IPS DF 4.7 (cell line): ENCODE measurements at regions not wholly inside any gene's neighbourhood (a gene's known extent, or its start where the extent isn't known, plus 50 kb on each side); places are given as distances from the start of the nearest gene placed in this dataset.

Experiments used
- DNase-seq: peaks from one replicate; pipeline ENCODE4 v3.0.0-alpha.2; 2013; ENCODE audit warnings: low spot score; ENCODE audit errors: extremely low read depth

DNA sequence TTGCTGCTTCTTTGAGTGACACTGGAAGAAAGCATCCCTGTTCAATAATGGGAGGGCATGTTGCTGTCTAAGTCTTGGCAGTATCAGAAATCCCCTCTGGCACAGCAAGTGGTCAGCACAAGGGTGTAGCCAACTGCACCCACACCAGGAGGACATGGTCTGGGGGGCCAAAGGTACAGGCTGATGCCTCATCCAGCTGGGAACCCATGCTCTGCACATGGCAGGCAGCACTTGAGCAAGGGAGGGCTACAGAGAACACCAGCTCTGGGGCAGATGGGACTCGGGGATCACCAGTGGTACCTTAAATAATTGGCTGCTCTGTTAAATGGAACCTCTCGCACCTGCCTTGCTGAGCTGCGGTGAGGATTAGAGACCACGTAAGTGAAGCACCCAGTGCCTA, 265.2 kb downstream of the SYK start:
- DNase-seq, result no peak

DNA sequence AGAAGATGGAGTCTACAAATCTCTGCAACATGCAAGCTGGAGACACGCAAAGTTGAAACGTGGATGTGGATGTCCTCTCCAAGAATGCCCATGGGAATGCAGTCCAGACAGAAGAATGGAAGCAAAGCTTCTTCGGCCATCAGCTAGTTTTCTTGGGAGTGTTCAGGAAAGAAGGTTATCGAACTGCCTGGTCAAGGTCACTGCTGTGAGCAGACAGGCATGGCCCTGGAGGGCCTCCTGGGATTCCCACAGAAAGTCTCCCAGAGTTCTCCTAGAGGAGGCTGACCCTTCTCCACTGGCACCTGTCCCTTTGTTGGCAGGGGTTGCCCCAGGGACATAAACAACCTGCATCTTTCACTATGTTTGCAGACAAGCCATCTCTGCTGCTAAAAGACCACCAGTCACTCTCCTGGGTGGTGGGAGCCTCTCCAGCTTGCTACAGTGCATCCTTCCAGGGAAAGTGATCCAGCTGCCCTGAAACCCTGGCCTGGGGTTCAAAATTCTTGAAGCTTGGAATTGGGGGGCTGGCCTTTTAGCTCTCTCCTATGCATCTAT, 265.8 kb downstream of the SYK start:
- DNase-seq, result no peak

DNA sequence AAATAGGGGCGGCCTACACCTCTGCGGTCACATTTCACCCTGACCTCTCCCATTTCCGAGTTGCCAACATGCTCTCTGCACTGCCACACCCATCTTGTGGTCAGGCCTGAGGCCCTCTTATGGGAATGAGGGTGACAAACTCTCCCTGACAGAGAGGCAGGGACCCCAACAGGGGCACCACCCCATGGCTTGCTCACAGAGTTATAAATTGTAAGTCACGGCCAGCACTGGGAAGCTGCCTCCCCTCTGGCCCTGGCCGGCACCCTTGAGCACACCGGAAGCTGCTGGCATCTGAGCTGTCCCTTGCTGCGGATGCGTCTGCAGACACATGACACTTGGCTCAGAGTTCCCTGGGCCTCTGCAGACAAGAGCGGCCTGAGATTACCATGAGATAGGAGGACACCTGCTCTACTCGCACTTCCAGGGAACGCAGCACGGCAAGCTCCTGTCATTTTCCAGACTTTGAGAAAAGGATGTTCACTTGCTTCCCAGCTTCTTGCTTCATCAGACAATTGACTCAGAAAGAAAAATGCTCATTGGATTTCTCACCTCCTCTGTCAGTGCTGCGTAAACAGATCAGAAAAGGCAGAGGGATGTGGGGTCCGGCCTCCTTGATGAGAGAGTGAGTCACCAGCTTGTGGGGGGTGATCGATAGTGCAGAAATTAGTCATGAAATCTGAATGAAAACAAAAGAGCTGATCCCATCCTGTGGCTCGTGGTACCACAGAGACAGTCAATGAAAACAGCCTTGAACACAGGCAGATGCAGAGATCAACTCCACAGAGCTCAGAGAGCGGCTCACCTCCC, 269.8 kb downstream of the SYK start:
- no peak for DNase-seq

DNA sequence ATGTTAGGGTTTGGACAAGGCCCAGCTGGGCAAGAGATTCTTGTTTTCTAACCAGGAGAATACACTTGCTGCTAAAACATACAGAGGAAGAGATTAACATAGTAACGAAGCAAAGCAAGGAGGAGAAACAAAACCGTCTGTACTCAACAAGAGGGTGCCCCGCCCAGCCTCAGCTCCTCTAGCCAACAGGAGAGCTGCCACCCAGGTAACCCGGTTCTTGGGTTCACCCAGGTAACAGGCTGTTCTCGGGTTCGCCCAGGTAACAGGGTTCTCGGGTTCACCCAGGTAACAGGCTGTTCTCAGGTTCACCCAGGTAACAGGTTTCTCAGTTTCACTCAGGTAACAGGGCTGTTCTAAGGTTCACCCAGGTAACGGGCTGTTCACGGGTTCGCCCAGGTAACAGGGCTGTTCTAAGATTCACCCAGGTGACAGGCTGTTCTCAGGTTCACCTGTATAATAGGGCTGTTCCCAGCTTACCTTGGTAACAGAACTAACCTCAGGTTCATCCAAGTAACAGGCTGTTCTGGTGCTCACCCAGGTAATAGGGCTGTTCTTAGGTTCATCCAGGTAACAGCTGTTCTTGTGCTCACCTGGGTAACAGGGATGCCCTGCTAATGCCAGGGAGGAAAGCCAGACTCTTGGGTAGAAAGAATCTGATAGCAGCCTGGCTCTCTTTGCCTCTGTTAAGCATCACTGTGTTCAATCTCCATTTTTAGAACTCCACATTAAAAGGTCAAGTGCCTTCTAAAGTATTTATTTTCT, 271.6 kb downstream of the SYK start:
- no peak for DNase-seq

DNA sequence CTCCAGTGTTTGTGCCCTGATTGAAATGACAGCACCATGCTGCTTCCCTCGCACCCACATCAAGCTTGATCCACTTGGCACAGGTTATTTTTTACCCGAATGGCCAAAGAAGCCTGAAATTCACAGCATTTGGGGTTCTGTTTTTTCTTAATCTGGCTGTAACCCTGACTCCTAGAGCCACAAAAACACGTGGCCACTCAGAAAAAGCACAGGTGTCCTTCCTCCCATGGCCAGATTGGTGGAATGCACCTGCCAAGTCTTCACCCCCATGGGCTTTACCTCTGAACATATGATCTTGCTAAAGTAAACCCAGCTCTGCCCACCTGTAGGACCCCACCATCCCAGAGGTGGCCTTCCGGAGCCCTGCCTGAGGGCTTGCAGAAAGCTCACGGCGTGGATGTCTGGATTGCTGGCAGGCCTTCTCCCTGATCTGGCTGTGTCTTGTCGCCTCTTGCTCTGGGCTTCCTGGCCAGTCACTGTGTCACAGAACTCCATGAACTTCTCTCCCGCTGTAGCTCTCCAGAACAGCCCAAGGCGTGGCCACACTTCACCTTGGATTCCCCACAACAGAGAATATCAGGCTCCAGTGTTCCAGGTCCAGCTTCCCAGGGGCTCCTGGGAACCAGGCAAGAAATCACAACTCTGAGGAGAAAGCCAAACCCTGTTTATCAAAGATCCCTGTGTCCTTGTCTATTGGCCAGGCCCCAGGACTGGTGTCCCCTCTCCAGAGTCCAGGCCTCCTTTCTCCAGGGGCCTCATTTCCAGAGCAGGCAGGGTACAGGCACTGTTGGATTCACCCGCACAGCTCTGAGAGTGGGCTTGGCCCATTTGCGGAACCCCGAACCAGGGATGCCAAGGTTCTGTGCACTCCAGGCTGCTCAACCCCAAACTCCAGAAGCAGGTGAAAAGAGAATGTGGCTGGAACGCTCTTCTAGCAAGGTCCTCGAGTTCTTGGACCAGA, 272.5 kb downstream of the SYK start:
- no peak for DNase-seq

DNA sequence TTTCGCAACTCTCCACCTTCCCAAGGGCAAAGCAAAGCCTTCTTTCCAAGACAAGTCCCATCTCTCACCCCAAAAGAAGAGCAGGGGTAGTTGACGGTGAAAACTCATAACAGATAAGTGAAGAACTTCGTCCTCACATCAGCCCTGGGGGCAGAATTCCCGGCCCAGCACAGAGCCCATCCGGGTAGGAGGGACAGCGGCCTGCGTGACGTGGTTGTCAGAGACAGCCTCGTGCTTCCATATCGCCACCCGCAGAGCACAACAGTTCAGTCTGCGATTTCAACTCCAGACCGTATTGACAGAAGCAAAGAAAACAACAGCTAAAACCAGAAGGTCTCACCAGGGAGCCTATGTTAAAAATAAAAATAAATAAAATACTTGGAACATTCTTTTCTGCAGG, 273.2 kb downstream of the SYK start:
- no peak for DNase-seq

DNA sequence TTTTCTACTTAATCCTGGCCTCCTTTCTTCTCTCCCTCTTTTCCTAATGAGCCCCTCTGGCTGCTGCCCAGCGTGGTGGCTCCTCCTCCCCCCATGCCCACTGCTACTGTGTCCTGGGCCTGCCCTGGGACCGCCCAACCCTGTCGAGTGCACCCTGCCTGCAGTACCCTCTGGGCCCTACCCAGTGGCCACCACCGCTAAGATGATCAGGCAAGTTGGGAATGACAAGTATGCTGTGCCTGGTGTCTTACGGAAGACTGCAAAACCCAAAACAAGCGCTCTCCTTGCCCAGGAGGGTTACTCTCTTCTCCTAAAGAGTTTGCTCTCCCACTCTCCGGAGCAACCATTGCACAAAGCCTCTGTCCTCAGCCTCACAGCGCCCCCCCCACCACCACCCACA, 273.7 kb downstream of the SYK start:
- DNase-seq, result no peak

DNA sequence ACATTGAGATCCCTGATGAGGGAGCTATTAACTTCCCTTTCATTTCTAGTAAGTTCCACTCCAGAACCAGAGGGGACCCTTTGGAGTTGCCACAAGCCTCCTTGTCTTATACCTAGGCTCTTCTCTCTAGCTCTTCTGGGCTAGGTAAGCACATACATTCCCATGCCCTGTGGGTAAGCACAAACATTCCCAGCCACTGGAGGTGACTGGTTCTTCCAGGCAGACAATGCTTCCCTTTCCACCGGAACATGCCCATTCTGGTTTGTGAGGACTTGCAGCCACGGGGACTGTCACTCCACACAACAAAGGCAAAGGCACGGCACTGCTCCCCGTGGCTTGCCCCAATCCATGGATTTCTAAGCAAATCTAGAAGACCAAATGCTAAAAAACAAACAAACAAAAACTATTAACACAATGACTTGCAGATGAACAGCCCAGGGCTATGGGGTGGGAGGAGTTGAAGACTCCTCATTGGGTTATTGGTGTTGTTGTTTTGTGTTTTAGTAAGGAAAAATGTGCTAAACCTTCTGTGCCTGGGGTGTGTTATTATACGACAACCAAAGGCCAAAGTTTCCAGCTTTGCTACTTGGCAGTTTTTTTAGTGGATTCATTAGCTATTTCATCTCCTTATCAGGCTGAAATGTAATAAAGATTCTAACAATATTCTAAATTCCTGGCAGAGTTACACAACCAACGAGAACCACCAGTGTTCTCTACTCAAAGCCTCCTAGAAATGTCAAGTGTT, 276.2 kb downstream of the SYK start:
- no peak for DNase-seq

DNA sequence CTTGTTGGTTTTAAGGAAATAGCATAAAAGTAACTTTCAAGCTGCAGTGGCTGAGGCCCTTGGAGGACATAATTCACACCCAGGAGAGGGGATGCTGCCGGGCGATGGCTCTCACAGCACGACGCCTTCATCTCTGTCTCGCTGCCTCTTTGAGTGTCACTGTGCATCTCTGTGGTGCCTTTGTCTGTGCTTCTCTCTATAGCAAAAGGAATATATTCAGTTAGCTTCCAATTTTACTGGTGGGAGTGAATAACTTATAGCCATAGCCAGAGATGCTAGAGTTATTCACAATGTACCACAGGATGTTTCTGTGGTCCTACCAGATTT, 276.7 kb downstream of the SYK start:
- no peak for DNase-seq

DNA sequence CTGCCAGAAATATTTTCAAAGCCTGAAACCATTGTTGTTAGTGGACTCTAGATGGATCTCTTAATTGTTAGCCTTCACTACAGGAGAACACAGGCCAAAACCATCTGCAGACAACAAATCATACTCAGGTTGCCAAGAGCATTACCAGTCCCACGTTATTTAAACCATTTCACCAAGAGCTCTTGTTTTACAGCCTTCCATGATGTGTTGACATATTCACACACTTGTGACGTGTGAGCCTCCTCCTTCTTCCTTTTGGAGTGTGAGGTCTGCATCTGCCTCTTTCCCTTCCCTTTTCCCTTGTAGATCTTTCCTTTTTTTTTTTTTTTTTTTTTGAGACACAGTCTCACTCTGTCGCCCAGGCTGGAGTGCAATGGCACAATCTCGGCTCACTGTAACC, 279.0 kb downstream of the AUH start:
- no peak for DNase-seq

DNA sequence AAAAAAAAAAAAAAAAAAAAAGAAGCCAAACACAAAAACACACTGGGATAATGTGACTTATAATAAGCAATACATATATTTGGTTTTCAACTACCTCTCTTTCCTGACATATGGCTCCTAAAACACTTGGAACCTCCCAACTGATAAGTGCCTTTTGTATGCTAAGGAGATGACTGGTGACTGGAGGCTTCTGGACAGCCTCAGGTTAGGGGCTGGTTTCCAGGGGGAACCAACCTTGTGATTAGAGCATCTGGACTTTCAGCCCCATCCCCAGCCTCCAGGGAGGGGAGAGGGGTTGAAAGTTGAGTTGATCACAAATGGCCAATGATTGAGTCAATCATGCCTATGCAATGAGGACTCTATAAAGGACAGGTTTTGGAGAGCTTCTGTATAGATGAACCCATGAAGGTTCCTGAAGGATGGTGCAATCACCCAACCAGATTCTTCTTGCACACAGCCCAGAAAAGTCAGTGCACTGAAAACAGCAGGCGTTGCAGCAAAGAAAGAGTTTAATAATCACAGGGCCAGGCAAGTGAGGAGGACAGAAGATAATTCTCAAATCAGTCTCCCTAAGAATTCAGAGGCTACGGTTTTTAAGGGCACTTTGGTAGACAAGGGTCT, 276.7 kb downstream of the AUH start:
- no peak for DNase-seq

DNA sequence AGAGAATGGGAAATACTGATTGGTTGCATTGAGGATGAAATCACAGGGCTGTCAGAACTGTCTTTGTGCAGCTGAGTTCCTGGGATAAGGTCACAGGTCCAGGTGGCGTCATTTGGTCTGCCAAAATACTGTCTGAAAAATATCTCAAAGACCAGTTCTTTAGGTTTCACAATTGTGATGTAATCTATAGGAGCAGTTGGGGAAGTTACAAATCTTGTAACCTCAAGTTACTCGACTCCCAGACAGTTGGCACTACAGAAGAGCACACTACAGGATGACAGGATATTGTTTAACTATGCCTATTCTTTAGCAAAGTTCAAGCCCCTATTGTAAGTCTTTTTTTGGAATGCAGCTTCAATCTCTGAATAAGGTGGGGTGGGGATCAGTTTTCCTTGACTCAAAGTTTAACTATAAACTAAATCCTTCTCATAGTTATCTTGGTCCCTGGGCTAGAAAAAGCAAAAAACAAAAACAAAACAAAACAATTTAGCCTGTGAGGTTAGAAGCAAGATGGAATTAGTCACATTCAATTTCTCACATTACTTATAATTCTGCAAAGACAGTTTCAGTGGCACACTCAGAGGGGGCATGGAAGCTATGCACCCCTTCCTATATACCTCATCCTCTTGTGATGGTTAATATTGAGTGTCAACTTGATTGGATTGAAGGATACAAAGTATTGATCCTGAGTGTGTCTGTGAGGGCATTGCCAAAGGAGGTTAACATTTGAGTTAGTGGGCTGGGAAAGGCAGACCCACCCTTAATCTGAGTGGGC, 276.0 kb downstream of the AUH start:
- DNase-seq, result no peak

DNA sequence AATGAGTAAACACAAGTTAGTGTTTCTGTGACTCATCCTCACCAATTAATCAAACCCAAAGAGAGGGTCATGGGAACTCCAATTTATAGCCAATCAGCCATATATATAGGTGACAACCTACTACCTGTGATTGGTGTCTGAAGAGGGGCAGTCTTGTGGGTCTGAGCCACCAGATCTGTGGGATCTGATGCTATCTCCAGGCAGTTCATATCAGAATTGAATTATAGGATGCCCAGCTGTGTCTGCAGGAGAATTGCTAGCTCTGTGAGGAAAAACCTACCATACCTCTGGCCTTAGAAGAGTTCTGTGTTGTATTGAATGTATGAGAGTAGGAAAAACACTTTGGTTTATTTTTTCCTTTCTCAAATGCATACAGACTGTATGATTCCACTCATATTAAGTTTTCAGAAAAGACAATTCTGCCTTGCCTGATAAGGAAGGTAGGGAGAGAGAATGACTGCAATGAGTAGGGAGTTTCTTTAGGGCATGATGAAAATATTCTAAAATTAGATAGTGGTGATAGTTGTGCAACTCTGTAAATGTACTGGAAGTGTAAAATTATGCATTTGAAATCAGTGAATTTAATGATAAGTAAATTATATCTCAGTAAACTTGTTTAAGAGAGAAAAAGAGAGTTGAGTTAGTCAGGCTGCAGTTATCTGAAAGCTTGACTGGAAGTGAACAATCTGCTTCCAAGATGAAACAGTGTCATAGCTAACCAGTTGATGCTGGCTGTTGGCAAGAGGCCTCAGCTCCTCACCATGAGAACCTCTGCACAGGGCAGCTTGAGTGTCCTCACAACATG, 274.9 kb downstream of the AUH start:
- no peak for DNase-seq

DNA sequence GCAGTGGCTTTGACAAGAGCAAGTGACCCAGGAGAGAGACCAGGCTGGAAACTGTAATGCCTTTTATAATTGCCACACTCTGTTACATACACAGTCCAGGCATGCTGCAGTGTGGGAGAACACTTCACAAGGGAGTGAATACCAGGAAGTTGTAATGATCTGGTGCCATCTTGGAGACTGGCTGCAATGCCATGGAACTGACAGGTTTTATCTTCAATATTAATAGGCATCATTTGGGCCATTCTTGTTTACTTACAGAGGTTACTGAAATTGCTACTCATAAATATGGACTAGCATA, 274.3 kb downstream of the AUH start:
- no peak for DNase-seq

DNA sequence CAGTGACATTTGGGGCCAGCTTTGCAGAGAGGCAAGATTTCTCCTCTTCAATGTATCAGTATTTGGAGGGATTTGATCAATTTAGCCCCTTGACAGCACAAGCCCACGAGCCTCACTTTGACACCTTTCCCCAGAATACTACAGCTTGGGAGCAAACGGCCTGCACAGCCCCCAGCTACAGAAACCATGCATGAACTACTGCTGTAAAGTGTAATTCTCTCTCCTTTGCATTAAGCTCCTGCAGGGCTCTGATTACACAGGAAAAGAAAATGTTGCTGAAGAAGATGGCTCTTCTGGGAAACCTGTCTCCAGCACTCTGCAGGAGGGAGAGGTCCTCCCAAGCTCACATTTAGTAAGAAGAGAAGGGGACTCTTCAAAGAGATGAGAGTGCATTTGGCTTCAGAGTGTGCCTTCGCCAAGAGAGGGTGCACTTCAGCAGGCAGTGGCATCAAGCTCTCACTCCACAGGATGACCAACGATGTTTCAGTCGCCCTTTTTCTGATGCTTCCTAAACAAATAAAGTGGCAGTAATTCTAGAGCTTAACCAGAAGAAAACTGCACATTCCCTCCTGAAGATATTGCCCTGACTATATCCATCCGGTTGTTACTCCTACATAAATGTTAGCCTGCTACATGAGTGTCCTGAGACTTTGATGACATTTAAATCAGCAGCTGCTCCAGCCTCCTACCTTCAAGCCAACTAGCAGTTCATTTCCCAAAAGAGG, 272.2 kb downstream of the AUH start:
- DNase-seq, result no peak

DNA sequence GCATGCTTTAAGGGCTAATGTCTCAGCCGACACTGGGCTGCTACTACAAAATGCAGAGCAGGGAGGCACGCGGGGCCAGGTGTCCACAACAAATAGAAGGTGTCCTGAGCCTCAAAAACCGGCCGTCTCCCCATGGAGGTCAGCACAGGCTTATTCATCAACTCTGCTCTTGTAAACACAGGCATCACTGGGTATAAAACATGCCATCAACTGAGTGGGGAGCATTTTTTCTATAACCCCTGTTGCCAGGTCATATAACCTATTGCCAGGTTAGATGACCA, 271.6 kb downstream of the AUH start:
- DNase-seq, result no peak

DNA sequence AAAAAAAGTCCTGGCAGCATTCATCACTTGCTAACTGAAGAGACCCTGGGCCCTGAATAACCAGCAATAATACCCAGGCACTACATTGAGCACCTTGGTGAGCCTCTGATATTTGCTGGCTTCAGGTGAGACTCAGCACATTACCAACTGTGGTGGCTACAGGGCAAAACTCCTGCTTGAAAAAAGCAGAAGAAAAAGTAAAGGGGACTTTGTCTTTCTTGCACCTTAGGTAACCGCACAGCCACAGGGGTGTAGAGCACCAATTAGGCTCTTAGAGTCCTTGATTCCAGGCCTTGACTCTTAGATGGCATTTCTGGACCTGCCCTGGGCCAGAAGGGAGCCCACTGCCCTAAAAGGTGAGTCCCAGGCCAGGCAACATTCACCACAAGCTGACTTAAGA, 269.5 kb downstream of the AUH start:
- no peak for DNase-seq

DNA sequence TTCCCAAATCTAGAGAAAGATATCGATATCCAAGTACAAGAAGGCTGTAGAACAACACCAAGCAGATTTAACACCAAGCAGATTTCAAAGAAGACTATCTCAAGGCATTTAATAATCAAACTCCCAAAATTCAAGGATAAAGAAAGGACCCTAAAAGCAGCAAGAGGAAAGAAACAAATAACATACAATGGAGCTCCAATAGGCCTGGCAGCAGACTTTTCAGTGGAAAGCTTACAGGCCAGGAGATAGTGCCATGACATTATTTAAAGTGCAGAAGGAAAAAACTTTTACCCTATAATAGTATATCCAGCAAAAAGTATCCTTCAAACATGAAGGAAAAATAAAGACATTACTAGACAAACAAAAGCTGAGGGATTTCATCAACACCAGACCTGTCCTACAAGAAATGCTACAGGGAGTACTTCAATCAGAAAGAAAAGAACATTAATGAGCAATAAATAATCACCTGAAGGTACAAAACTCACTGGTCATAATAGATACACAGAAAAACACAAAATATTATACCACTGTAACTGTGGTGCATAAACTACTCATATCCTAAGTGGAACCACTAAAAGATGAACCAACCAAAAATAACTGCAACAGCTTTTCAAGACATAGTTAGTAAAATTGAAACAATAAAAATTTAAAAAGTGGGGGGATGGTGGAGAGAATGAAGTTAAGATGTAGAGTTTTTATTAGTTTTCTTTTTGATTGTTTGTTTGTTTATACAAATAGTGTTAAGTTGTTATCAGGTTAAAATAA, 267.2 kb downstream of the AUH start:
- no peak for DNase-seq
